GM19438 (cell line): ENCODE measurements at regions not wholly inside any gene's neighbourhood (a gene's known extent, or its start where the extent isn't known, plus 50 kb on each side); places are given as distances from the start of the nearest gene placed in this dataset.

ENCODE experiments used
- ATAC-seq: cut with Tn5 transposase; IDR thresholded peaks from one replicate; pipeline ENCODE4 v1.9.1; 2021; ENCODE audit warnings: low read depth; ENCODE audit not compliant: unreplicated experiment

DNA sequence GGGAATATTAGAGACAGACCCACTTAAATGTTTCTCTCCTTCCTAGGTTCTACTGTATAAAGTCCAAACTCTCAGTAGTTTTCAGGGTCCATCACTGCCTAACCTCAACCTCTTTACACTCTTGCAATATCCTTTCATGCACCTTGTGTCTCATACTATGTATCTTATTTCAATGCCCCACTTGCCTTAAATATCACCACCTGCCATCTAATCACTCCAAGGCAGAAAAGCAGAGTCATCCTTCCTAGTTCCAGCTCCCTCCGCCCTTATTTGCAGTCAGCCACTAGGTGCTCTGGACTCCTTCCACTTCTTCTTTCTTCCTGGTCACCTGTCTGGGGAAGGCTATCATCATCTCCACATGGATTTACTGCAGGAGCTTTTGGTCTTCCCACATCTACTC is 322.0 kb downstream of the MFSD1 start:
- no peak for ATAC-seq

DNA sequence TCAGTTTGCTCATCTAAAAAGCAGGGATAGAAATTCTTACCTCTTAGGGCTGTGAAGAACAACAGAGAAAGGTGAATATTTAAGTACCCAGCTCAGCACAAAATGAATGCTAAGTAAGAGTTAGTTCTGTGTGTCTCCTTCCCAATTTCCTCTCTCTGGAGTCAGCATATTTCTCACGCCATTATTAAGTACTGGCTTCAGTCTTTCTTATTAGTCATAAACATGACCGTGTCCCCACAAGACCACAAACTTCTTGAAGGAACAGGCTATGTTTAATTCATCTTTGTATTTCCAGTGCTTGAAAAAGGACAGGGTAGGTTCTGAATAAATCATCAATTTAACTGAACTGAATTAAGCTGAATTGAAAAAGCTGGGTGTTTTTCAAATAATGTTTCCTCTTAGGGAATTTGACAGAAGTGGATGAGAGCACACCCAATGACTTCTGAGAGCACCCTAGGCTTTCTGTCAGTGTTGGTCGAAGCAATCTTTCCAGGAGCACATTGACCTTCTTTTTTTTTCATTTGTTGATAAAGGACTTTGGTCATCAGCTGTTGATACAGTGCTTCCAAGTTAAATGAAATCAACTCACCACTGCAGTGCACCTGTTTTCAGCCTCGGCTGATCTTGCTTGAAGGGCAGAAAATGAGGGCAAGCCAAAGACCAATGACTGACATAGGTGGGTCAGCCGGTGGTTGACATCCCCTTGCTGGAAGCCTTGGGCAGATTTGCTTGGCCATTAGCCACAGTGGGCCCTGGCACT is 324.6 kb downstream of the MFSD1 start:
- ATAC-seq: no peak

DNA sequence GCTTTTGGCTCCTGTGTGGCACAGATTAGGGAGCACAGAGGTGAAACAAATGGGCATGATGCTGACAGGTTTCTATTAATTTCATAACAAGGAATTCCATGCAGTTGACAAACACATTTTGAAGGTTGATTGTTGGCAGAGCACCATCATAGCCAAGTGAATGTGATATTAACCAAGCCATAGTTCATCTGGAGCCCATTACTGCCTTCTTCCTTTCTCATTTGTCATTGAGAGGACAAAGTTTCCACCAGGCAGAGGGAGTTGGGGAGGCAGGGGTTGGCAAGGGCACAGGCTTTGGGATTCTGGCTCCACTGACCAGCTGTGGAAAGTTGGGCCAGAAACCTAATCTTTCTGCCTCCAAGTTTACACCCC is 325.2 kb downstream of the MFSD1 start:
- ATAC-seq: no peak

DNA sequence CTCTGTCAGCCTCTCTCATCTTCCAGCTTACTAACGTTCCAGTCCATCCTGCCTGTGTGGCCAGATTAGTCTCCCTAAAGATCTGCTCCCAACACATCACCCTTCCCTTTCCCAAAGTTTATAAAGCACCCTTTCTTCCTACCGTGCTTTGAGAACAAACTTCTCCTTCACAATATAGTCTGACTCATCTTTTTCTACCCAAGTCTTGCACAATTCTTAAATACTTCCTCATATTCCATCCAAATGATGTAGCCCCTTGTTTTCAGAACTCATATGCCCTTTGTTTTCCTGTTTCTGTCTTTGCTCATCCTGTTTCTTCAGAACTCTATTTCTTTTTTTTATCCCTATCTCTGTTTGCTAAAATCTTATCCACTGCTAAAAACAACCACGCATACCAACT is 326.8 kb downstream of the MFSD1 start:
- no peak for ATAC-seq

DNA sequence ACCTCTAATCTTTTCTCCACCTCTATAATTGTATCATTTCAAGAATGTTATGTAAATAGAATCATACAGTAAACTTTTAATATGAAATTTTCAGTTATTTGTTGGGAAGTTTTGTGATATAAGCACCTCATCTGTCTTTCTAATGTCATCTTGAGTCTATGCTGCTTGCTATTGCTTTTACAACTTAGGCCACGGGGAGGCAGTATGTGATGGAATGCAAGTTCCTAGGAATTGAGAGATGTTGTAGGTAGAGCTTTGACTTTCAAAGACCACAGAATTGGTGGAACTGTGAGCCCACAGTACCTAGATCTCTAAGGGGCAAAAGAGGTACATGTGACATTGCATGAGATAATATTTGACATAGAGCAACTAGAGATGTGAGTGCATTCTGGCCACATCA is 328.3 kb downstream of the MFSD1 start:
- ATAC-seq: peak; percentile 55

DNA sequence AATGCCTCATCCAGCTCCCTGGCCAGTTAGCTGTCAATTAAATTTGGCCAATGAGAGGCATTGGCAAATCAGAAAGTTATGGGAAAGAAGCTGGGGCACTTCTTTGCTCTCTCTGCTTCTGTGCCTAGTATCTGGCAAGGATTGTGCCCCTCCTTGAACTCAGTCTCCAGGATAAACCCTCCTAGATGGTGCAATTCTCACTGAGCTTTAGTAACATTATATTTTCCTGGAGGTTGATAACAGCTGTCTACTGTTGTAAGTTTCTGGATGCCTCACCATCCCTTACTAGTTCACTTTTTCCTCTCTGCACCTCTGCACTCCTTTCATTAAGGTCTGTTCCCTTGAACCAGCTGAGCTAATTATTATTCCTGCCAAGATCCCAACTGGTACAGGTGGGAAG is 329.5 kb downstream of the MFSD1 start:
- no peak for ATAC-seq

DNA sequence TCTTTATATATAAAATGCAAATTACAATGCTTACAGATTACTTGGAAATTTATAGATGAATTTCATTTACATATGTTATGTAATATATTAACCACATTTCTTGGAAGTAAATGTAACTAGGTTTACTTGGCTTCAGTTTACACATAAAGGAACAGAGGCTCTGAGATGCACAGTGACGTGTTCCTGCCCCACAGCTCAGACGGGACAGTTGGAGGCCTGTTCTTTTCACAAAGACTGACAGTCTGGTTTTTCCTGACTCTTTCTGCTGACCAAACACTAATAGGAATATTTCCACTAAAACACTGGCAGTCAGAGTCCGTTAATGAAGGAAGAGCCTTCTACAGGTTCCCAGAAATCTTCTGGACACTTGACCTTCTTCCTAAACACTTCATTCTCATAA is 336.1 kb downstream of the MFSD1 start:
- no peak for ATAC-seq

DNA sequence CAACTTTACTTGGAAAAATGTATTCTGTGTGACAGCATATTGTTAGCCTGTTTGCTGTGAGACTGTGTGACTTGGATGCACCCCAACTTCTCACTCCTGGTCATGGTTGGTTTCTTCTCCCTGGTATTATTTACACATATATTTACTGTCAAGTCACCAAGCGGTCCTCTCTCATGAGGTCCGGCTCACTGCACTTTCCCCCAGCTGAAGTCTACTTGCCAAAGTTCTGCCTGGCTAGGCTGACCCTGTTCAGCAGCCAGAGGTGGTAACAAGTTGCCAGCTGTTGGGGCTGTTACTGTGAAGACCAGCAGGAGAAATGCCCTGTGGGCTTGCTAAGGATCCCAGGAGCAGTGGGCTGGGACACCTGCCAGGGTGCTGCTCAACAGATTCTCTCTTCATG is 337.5 kb downstream of the MFSD1 start:
- no peak for ATAC-seq

DNA sequence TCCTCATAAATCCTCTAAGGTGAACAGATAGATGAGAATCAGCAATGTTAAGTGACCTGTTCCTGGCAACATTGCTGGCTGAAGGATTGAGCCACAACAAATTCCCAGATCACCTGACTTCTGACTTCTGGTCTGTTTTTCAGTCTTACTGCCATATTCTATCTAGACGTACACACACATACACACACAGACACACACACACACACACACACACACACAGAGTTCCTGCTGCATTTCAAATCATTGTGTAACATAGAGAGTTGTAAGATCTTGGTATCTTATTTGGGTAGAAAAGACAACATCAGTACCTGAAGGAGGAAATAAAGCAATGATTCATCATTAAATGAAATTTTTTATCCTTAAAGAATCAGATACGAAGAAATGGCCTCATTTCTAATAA is 342.6 kb downstream of the MFSD1 start:
- no peak for ATAC-seq

DNA sequence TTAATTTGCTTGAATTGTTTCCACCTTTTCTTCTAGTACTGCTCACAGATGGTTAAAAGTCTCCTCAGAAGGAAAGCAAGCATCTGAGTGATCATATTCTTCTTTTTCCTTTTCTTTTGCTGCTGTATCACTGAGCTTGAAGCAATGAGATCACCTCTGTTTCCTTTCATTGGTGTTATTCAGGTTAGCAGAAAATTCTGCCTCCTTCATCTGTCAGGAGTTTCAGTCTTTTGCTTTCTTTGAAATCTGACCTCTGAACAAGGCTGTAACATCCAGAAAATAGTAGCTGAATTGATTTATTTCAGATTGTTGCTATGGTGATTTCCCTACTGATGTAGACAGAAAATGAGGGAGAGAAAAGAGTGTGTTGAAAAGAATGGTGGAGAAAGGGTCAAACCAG is 343.0 kb downstream of the MFSD1 start:
- ATAC-seq: no peak

DNA sequence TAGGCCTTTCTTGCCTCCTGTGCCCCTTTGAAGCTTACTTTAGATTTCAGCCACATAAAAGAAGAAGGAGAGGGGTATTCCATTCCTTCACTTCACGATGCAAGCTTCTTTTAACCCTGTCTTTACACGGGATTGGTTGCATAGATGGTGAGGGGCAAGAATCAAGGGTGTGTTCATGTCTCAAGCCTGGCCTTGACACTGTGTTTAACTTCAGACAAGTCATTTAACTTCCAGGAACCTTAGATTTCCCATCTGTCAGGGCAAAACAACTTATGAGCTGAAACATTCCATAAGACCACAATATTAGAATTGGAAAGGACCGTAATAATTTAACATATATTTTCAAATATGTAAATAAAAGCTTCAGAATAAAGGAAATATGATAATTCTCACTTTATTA is 344.5 kb downstream of the MFSD1 start:
- ATAC-seq: no peak

DNA sequence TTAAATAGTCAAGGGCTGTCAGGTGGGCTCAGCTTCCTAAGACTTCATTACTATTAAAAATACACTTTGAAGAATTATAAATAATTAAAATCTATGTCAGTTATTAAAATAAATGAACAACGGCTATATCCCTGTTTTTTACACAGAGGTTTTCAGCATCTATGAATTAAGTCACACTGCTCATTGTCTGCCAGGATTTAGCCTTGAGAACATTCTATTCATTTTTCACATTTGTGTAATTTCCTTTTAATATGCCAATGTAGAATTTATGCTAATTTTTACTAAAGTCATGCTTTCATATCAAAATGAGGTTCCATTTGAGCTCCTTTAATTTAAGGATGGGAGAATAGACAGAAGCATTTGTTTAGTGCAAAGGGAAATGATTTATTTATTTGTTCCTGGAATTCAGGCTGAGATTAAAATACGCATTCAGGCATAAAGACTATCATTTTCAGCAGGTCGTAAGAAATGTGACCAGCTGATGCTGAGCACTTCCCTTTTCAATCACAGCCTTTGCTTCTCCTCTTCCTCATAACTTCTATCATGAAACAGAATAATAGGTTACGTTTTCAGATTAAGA is 345.1 kb downstream of the MFSD1 start:
- no peak for ATAC-seq

DNA sequence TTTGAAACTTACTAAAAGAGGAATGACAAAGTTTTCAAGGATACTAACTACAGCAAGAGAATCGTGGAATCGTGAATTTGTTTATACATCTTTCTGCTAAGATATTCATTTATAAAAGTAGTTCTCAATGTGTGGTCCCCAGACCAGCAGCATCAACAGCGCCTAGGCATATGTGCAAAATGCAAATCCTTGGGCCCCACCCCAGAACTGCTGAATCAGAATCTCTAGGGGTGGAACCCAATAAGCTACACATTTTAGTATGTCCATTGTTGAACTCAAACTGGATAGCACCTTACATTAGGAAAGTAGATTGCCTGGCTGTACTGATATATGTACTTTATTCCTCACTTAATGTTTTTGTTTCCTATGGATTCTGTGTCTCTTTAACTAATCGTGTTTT is 346.0 kb downstream of the MFSD1 start:
- no peak for ATAC-seq

DNA sequence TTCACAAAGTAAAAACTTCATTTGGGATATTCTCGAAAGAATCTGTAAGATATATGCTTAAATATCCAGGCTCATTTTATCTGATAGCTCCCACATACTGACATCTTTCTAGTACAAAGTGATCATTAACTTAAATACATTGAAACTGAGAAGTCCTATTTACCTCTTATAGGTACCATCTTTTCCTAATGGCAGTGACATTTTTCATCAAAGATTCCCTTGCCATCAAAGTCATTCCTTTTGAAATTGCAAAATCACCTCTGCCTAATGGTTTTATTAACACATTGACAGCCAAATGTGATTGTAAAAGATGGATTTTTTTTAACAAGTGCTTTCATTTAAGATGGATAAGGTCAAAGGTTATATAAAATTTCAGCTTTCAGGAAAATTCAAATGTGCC is 346.6 kb downstream of the MFSD1 start:
- no peak for ATAC-seq

DNA sequence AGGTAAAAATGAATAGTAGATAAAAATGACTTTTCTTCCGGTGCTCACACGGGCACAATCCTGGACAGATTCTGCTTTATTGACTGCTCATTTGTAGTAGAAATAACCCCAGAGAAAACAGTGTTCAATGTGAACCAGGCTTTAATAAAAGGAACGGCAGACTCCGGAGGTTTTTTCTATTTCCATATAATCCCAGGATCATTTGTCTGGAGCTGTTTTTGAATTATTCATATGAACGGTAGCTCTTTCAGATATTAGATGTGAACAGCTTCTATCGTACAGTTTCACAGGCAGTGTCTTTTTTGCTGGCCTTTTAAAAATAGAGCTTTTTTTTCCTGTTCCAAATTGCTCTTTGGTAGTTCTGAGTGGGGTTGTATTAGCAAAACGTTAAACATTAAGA is 347.3 kb downstream of the MFSD1 start:
- ATAC-seq: no peak

DNA sequence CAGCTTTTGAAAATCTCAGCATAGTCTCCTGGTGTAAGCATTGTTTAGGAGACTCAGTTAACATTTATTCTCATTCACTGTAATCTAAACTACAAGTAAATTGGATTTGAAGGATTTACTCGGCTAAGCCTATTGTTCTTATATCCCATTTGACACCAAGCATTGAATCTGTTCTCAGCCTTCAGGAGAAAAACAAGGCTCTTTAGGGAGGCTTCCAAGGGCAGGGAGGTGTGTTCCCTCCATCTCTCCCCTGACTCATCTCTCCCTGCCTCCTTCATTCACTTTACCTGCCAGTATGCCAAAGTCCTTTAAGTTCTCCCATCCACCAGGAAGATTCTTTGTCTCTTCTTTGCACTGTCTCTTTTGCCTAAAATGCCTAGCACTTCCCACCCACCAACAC is 347.8 kb downstream of the MFSD1 start:
- no peak for ATAC-seq

DNA sequence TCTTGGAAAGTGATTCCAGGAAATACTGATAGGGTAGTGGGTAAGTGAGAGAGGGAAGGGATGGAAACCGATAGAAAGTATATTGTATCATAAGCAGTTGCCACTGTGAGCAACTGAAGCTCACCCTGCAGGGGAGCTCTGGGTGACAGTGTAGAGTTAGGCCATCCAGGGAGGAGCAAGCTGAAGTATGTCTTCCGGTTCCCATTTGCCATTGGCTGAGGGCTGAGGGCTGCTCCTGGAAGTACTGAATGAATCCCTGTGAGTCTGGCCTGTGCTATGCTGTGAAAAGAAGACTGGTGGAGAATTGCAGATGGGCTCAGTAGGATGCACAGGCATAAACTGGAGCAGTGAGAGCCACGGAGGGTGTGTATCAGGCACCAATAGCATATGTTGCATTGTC is 348.3 kb downstream of the MFSD1 start:
- no peak for ATAC-seq

DNA sequence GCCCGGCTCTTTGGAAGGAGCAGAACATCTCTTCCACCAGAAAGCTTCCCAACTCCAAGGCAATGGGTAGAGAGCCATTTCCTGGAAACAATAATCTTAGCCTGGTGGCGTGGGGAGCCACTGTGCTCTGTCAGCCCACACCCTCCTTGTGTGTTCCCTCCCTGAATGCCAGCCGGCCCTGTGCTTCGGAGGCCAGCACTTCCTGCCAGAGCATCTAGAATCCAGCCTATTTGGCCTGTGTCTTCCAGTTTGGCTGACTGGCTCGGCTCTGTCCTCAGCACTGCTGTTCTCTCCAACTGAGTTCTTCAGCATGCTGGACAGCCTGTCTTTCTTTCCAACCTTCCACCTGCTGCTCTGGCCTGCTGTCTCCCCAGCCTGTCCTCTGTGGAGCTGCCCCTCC is 349.3 kb downstream of the MFSD1 start:
- ATAC-seq: no peak

DNA sequence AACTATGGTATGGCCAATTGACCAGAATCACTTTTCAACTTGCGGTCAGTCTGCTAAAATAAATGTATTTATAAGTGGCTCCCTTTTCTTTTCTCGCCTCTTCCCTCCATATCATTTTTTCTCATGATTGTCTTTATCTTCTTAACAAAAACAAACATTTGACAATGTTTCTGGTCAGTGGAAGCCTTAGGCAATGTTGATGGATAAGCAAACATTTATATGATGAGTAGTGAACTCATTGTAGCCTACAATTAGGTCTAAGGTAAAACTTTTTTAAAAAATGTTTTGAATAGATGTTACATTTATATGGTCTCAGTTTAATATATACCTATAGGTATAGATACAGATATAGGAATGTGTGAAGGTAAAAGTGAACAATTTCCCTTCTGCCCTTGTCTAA is 355.4 kb downstream of the MFSD1 start:
- no peak for ATAC-seq

DNA sequence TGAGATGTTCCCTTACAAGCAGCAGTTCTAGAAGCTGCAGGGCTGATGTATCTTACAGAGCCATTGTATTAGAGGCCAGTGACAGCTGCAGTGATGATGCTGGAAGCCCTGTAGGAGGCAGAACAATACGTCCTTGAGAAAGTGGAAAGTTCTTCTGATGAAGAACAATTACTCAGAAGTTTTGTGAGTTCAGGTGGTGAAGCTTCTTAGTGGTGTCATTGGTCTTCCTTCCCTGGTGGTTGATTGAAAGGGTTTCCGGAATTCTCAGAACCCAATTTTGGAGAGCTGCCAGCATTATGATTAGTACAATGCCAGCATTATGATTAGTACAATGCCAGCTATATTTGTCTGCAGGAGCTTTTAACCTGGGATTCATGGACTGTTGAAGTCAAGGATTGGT is 356.4 kb downstream of the MFSD1 start:
- ATAC-seq: no peak

DNA sequence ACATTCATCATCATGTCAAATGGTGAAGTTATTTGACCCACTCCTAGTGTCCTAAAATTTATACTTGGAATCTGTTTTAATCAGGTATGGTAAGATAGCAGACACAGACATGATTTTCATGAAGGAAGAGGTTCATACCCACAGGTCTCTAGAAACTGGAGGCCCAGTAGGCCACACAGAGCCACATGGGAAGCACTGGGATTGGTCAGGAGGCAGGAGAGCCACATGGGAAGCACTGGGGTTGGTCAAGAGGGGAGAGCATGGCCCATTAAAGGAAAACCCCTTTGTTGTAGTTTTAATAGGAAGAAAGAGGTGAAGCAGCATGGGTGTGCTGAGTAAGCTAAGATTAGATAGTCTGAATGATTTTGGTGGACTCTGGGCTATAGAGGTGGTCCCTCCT is 356.9 kb downstream of the MFSD1 start:
- no peak for ATAC-seq

DNA sequence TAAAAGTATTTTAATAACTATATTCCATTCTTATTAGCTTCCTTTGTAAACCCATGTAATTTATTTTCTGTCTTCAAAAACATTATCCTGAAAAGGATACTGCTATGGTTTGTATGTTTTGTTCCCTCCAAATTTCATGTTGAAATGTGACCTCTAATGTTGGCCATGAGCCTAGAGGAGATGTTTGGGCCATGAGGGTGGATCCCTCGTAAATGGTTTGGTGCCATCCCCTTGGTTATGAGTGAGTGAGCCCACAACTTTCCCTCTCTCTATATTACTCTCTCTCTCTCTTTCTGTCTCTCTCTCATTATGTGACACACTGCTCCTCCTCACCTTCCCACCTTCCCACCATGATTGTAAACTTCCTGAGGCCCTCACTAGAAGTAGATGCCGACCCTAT is 357.7 kb downstream of the MFSD1 start:
- ATAC-seq: no peak

DNA sequence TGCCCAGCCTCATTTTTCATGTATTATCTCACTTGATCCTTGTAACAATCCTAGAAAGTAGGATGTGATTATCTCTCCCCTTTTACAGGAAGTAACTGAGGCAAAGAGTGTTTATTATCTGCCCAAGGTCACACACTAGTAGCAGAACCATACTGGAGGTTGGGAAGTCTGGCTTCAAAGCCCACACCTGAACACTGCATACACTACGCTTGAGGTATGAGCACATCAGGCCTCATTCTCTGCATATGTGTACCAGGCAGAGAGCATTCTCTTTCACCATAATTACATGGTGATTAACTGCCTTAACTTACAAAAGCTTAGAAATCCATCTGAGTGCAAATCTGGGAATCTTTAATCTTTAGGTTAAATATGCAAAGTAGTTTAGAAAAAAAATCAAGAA is 361.8 kb downstream of the MFSD1 start:
- ATAC-seq: no peak
